HG03045 (cell line): ENCODE measurements at regions not wholly inside any gene's neighbourhood (a gene's known extent, or its start where the extent isn't known, plus 50 kb on each side); places are given as distances from the start of the nearest gene placed in this dataset.
A peak's percentile ranks its signal among the peaks of the same experiment; 100 is the strongest.
"Not testable (repeated sequence)": the region's sequence is repeated elsewhere in the genome, so short reads cannot be mapped to it uniquely, and the experiment has no call there.

Experiments used
- ATAC-seq: cut with Tn5 transposase; IDR thresholded peaks from one replicate; pipeline ENCODE4 v1.9.1; 2021; ENCODE audit warnings: mild to moderate bottlenecking, moderate library complexity; ENCODE audit not compliant: unreplicated experiment

DNA sequence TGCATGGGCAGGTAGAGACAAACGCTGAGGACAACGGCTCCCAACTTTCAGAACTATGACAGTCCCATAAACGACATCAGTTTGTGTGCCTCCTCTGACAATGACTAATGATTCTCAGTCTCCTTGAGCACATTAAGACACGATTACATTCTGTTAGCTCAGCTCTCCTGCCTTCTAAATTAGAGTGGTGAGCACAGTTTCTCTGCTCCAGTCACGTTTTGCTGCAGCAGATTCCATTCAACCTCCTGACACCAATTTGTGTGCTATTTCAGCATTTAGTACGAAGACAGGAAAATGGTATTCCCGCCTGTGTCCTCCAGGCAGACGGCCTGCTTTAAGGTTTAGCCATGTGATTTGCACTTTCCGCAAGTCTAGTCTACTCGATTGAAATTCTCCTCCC, 458.4 kb upstream of the CFAP20DC start:
- no peak for ATAC-seq

DNA sequence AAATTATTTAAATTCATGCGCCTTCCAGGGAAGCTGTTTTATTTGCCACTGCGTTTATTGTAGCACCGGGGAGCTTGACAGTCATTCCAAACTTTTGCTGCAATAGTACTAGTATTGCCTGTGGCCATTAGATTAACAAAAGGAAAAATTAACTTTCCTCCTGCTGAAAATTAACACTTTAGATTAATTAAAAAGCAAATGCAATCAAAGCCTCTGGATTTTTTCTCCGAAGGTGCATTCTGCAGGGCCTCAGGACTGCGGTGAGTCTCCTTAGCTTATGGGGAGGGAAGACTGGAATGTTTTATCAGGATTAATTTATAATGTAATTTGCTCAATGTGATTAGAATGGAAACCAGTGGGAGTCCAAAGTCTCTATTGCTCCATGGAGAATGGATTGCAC, 456.4 kb upstream of the CFAP20DC start:
- no peak for ATAC-seq

DNA sequence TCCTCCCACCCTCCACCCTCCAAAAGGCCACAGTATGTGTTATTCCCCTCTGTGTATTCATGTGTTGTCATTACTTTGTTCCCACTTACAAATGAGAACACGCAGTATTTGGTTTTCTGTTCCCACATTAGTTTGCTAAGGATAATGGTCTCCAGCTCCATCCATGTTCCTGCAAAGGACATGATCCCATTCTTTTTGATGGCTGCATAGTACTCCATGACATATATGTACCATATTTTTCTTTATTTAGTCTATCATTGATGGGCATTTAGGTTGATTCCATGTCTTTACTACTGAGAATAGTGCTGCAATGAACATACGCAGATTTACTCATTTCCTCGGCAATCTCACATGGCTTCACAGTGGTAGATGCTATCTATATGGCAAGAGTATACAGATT, 453.6 kb upstream of the CFAP20DC start:
- no peak for ATAC-seq

DNA sequence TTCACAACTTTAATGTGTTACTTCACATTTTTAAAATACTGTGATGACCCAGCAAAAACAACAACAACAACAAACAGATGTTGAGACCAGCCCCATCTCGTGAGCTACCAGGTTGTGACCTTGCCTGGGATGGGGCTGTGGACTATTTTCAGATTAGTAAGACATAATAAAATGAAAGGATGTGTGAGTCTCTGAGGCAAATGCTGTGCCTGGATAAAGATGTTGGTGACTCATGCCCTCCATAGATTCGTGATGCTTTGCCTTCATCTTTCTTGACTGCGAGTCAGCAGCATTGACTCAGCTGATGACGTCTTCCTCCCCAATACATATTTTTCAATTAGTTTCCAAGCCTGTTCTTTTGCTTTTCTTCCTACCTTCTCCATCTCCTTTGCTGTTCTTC, 453.0 kb upstream of the CFAP20DC start:
- ATAC-seq = no peak

DNA sequence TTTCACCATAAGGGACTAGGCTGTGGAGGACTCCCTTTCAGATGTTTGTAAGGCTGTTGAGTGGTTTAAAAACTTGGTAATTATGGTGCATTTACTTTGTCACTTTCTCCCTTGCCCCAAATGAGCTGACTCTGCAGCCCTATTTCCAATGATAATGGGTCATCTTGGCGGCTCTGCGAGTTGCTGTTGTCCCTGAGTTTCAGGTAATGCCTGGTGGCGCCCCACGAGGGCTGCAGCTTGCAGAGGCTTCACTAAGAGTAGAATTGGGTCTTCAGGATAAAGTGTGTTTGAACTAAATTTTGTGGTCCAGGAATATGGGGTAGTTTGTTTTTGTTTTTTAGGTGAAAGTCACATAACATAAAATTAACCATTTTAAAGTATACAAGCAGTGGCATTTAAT, 450.1 kb upstream of the CFAP20DC start:
- ATAC-seq = no peak

DNA sequence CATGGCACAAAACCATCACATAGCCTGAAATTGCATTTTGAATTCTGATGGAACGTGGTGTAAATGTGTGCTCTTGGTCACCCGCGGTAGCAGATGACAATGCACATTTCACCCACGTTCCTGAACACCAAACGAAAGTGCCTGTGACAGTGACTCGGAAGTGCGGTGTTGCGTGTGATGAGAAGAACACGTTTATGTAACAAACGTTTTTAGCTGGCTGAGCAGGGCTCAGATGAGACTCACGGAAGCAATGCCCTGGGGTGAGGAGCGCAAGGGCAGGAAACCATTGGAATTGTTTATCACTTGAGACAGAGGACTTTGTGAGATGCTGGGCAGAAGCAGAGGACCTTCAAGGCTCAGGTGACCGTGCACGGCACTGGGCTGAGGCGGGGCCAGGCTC, 449.2 kb upstream of the CFAP20DC start:
- ATAC-seq = no peak

DNA sequence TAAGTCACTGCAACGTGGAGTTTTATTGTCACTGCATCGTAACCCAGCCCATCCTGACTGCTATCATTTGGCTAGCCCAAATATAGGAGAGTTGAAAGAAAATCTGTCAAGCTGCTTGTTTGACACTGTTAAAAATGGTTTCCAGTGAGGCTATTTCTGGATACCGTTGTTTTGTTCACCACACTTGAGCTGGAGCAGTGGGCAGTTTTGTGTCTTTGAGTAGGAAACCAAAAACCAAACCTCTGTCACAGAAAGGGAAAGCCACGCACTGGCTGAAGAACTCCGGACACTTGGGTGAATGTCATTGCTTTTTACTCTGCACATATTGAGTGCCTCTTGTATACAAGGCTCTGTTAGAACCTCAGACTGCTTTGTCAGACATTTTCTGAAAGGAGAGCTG, 446.4 kb upstream of the CFAP20DC start:
- ATAC-seq = no peak

DNA sequence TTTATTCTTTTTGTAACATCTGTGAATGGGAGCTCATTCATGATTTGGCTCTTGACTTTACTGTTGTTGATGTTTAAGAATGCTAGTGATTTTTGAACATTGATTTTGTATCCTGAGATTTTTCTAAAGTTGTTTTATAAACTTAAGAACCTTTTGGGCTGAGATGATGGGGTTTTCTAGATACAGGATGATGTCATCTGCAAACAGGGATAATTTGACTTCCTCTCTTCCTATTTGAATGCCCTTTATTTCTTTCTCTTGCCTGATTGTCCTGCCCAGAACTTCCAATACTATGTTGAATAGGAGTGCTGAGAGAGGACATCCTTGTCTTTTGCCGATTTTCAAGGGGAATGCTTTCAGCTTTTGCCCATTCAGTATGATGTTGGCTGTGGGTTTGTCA, 445.1 kb upstream of the CFAP20DC start:
- ATAC-seq = not testable (repeated sequence)

DNA sequence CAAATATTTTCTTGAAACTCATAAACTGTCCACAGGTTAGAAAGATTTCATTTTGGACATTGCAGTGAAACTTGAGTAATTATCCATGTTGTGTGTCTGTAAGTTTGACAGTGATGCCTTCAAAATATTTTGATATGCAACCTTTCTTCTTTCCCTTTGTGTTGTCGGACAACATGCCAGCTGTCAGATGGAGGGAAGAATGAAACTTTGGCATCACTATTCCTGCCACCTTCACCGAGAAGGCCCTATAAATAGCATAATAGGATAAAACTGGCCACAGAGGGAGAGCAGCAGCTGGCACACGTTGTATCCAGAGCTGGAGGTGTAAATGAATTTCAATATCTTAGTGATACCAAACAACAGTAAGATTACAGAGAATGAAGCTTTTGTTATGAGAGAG, 436.7 kb upstream of the CFAP20DC start:
- no peak for ATAC-seq

DNA sequence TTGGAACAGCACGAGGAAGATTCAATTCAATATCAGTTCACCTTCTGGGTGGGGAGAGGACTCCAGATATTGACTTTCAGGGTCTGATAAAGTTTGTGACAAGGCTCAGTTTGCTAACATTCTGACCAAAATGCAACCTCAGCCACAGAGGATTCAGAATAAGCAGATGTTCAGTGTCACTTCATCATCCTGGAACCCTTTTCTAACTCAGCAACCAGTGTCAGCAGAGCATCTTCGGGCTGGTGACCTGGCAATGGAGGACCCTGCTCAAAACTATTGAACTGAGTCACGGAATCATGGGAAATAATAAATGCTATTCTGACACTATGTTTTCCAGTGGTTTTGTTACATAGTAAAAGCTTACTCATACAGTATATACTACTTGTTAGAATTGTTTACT, 433.4 kb upstream of the CFAP20DC start:
- ATAC-seq = no peak

DNA sequence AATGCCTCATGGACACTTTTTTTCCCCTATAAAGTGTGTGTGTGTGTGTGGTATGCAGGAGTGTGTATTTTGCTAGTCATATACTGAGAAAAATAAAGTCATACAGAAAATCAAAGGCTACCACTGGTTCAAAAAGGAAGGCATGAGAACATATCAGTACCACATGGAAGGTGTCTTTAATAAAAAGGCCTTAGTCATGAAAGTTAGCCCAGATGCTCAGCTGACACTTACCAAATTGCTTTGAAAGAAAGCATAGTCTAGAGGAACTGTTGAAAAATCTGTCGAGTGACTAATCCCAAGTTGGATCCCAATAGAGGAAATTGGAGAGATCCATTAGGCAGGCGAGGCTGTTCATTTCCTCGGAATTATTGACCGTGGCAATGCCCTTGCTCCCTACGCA, 432.9 kb upstream of the CFAP20DC start:
- ATAC-seq = no peak

DNA sequence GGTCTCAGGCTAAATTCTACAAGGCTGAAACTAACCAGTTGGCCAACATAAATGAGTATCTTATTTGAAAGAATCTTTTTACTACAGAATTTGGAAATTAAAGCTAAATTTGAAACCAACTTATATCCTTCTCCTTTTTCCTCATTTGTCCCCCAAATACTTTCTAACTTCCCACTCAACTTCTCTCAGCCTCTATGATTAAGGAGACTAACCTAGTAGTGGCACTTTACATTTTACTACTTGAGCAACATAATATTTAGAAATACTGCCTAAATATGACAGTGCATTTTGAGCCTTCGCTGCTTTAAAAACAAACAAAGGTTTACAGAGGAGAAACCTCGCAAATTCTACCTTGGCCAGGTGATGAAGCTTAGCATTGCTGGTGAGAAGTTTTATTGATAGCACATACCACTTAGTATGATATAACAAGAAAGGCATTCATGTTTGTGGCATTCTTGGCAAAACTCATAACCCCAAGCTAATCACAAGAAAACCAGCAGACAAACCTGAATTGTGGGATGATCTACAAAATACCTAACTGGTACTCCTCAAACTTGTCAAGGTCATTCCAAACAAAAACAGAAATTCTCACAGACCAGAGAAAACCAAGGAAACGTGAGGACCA, 432.1 kb upstream of the CFAP20DC start:
- ATAC-seq = no peak

DNA sequence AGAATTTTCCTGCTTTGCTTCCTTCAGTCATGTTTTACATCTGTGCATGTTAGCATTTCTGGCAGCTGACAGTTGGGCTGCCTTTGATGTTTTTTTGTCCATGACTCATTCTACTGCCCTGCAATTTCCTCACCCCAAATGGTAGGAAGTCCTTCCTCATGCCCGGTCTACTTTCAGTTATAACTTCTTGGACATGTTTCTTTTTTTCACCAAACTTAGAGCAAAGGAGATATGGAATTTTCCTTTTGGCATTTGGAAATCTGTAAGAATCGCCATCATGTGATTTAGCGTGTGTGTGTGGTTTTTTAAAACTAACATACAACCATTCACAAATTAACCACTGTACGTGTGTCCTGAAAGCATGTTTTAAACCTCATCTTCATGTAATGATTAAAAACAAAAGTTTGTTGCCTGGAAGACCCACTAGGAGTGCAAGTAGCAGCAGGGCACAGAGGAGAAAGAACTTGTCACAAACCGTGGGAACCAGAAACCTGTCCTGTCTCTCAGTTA, 430.7 kb upstream of the CFAP20DC start:
- ATAC-seq = no peak

DNA sequence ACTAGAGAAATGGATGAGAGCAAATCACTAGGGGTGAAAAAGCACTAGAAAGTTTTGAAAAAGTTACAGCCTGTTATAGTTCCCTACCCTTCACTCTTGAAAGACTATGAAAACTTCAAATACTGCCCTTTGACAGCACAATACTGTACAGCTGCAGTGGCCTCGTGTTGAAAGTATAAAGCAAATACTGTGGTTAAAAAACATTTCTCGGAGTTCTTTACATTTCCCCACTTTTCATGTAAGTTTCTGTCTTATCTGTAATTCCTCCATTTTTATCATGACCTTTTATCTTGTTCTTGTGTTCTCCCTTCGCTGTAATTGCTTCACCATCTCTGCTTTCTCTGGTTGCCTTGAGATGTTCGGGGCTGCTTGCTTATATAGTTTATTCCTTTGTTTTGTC, 423.8 kb upstream of the CFAP20DC start:
- no peak for ATAC-seq

DNA sequence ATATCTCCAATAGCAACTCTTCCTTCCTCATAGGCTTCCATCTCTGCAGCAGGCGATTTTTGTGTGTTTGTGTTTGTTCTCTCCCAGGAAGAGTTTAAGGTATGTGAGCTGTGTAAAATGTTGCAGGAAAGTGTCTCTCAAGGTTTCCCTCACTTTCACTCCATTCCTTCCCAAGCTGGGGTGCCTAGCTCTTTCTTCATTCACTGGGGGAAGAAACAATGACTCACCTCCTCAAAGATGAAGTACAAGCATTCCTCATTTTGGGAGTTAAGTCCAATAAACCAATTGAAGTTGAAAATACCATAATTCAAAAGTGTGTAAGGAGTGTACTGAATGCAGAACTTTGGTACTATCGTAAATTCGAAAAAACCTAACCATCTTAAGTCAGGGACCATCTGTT, 422.7 kb upstream of the CFAP20DC start:
- ATAC-seq = no peak

DNA sequence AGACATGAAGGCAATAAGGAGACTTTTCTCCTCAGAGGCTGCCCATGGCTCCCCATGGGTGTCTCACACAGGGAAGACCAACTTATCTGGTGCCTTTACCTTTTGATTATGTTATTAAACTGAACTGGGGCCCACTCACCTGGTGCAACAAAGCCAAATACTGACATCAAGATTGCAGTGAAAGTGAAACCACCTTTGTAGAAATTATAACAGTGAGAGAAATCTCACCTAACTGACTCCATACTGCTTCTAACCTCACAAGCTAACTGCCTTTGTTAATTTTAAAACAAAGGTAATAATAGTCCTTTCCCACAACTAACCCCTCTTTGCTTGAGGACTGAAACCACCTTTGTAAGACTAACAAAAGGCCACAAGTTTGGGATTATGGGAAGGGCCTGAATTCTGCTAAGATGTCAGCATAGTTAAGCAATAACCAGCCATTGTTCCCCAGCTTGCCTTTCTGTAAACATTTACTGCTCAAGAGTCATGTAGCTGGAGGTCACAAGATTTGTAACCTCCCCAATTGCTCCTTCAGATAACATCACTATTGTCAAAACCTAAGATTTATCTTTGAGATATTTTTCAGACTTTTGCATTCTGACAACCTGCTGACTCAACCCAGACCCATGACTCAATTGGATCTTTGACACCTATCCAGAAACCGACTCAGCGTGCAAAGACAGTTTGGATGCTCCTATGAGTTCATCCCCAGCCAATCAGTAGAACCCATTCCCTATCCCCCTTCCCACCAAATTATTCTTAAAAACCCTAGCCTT, 420.3 kb upstream of the CFAP20DC start:
- ATAC-seq = no peak

DNA sequence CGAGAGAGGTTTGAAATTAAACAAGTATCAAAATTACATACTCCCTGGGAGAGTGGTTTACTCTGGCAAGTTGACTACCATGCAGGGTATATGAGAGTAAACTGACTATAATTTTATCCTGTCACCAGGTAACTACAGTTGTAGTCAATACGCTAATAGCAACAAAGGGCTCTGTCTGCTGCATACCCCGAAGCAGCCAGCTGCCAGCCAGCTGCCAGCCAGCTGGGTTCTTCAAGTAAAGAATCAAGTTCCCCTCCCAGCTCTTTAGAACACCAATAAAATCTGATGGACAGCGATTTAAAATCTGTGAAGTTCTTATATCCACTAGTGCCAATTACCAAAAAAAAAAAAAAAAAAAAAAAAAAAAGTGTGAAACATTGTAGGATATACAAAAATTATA, 417.7 kb upstream of the CFAP20DC start:
- no peak for ATAC-seq

DNA sequence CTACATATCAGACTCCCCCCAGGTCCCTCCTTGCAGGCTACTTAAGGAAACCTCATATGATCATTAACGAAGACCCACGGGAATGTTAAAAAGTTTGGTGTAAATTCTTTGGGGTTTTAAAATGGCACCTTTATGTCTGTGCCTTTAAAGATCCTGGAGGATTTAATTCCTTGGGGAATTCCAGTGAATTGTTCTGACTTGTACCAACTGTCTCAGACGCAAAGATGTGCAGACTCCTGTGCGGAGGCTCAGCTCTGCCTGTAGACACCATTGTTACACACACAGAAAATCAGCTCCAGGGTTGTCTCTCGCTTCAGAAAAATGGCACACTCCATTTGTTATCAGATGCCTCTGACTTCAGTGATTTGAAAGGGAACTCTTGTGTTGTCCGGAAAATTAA, 414.4 kb upstream of the CFAP20DC start:
- ATAC-seq = no peak

DNA sequence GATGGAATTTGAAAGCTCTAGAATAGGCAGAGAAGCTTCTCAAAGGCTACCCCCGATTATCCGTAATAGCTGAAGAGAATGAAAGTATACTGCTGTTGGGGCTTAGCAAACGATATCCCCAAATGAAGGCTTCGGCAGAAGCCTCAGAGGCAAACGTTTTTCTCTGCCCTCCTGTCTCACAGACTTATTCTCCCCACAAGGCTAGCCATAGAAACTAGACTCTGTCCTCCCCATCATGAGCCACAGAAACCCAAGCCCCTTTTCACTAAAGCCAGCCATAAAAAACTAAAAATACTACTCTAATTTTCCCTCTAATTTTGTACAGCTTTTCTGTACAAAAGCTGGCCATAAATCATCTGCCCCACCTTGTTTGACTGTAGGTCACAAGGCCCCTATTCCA, 413.4 kb upstream of the CFAP20DC start:
- no peak for ATAC-seq

DNA sequence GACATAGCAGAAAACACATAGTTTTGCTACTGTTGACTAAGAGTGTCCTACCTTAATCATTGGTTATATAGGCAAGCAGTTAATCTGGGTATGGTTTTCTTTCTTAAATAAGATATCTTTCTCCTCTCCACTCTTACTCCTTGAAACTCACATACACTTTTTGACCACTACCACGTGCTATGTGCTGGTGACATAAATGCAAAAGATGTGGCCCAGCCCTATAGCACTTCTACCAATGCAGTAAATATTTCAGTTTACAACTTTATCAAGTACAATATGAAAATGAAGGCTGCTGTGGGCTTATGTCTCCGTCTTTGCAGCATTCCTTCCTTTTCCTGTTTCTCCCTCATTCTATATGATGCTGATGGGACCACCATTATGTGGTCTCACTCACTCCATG, 410.2 kb upstream of the CFAP20DC start:
- no peak for ATAC-seq

DNA sequence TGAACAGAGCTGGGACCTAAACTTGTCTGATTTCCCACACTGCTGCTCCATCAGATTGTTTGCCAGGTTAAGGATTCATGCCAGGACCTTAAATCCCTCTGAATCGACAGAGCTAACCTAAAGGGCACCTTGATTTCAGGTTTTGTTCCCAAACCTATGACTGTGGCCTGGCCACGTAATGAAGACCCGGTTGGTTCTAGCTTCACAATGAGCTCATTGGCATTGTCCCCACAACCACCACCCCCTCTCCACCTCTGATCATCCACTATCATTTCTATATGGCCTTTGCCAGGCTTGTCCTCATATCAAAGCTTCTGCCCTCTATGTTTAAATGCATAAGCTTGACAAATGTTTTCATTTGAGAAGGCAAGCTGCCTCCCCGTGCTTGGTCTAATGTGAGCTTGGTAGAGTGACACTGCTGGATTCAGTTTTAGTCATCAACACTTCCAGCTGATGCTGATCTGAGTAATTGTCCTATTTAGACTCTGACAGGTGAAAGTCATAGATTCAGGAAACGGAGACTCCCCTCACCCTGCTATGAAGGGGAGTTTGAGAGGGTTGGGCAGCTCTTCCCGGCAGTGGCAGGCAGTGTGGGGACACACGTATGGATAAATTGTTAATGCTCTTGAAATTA, 407.1 kb upstream of the CFAP20DC start:
- peak; percentile 95 for ATAC-seq
